ENCODE measurements at regions not wholly inside any gene's neighbourhood (a gene's known extent, or its start where the extent isn't known, plus 50 kb on each side); places are given as distances from the start of the nearest gene placed in this dataset.
"Not testable (repeated sequence)": the region's sequence is repeated elsewhere in the genome, so short reads cannot be mapped to it uniquely, and the experiment has no call there.

GRCh38 chr4:79175716-79176115, 150.1 kb downstream of the NAA11 start:
- DNase-seq: no peak

- DNase-seq: no peak
Observed at GRCh38 chr4:79174490-79175252, 151.2 kb downstream of the NAA11 start.

- no peak for DNase-seq
Observed at GRCh38 chr4:79173186-79173585, 152.7 kb downstream of the NAA11 start.

GRCh38 chr4:79170077-79170476, 155.8 kb downstream of the NAA11 start:
- DNase-seq: no peak

- DNase-seq: no peak
Observed at GRCh38 chr4:79164907-79165610, 160.8 kb downstream of the NAA11 start.

- no peak for DNase-seq
Observed at GRCh38 chr4:79163981-79164490, 161.8 kb downstream of the NAA11 start.

- DNase-seq: no peak
Observed at GRCh38 chr4:79160962-79161361, 164.9 kb downstream of the NAA11 start.

GRCh38 chr4:79158705-79159104, 167.2 kb downstream of the NAA11 start:
- DNase-seq: not testable (repeated sequence)

GRCh38 chr4:79155336-79155735, 170.5 kb downstream of the NAA11 start:
- no peak for DNase-seq

- no peak for DNase-seq
Observed at GRCh38 chr4:79150820-79151416, 174.9 kb downstream of the NAA11 start.

- DNase-seq: no peak
Observed at GRCh38 chr4:79148369-79148768, 177.5 kb downstream of the NAA11 start.

- no peak for DNase-seq
Observed at GRCh38 chr4:79147251-79147650, 178.6 kb downstream of the NAA11 start.

- no peak for DNase-seq
Observed at GRCh38 chr4:79141530-79141929, 184.3 kb downstream of the NAA11 start.

GRCh38 chr4:79134767-79135166, 191.1 kb downstream of the NAA11 start:
- no peak for DNase-seq

- no peak for DNase-seq
Observed at GRCh38 chr4:79132826-79133225, 193.0 kb downstream of the NAA11 start.

GRCh38 chr4:79121875-79122358, 182.7 kb upstream of the PAQR3 start:
- no peak for DNase-seq

- no peak for DNase-seq
Observed at GRCh38 chr4:79121223-79121622, 182.0 kb upstream of the PAQR3 start.

GRCh38 chr4:79117051-79117450, 177.8 kb upstream of the PAQR3 start:
- not testable (repeated sequence) for DNase-seq

GRCh38 chr4:79107014-79107413, 167.8 kb upstream of the PAQR3 start:
- DNase-seq: no peak

- peak; percentile 28 for DNase-seq
Observed at GRCh38 chr4:79088946-79089691, 149.9 kb upstream of the PAQR3 start.

- no peak for DNase-seq
Observed at GRCh38 chr4:79087071-79087470, 147.8 kb upstream of the PAQR3 start.

GRCh38 chr4:79083406-79084010, 144.3 kb upstream of the PAQR3 start:
- no peak for DNase-seq
